Neural progenitor cell (in vitro differentiated cells): ENCODE measurements at regions not wholly inside any gene's neighbourhood (a gene's known extent, or its start where the extent isn't known, plus 50 kb on each side); places are given as distances from the start of the nearest gene placed in this dataset.
"Not testable (repeated sequence)": the region's sequence is repeated elsewhere in the genome, so short reads cannot be mapped to it uniquely, and the experiment has no call there.

Experiments used
- DNase-seq: peaks from one replicate; pipeline ENCODE4 v3.0.0-alpha.2; 2016; ENCODE audit warnings: low spot score
- H2AFZ ChIP-seq: fragments of 200-600 bp; sonication (generic); replicated peaks from 2 replicates; pipeline ENCODE4 v1.6.1; 2016; ENCODE audit warnings: antibody characterized with exemption
- H3F3A ChIP-seq: fragments of 200-600 bp; sonication (generic); 2 replicates; pipeline ENCODE4 v1.6.1; 2016; ENCODE audit warnings: antibody characterized with exemption, low read depth
- H3K27ac ChIP-seq: fragments of 200-600 bp; sonication (generic); 2 replicates; pipeline ENCODE4 v1.5.1; 2016; ENCODE audit warnings: mild to moderate bottlenecking
- H3K27me3 ChIP-seq: fragments of 200-600 bp; sonication (generic); 2 replicates; pipeline ENCODE4 v1.6.1; 2016; ENCODE audit warnings: mild to moderate bottlenecking, moderate library complexity
- H3K36me3 ChIP-seq: fragments of 200-600 bp; sonication (generic); 2 replicates; pipeline ENCODE4 v1.5.1; 2016
- H3K4me1 ChIP-seq: fragments of 200-600 bp; sonication (generic); 2 replicates; pipeline ENCODE4 v1.6.1; 2016; ENCODE audit warnings: mixed run types
- H3K4me2 ChIP-seq: fragments of 200-600 bp; sonication (generic); 2 replicates; pipeline ENCODE4 v1.6.1; 2016
- H3K4me3 ChIP-seq: fragments of 200-600 bp; sonication (generic); 2 replicates; pipeline ENCODE4 v1.5.1; 2016
- H3K79me2 ChIP-seq: fragments of 200-600 bp; sonication (generic); 2 replicates; pipeline ENCODE4 v1.6.1; 2016; ENCODE audit warnings: low read depth
- H3K9ac ChIP-seq: fragments of 200-600 bp; sonication (generic); 2 replicates; pipeline ENCODE4 v1.6.1; 2016
- H3K9me3 ChIP-seq: fragments of 200-600 bp; sonication (generic); 2 replicates; pipeline ENCODE4 v1.5.1; 2016; ENCODE audit warnings: low read depth
- H4K20me1 ChIP-seq: fragments of 200-600 bp; sonication (generic); 2 replicates; pipeline ENCODE4 v1.6.1; 2016; ENCODE audit warnings: low read depth
- H3K27ac Mint-ChIP-seq: 3 replicates; pipeline ENCODE4 v1.8.0; 2021; ENCODE audit warnings: mixed read lengths
- H3K27me3 Mint-ChIP-seq: 2 replicates; pipeline ENCODE4 v1.8.0; 2022; ENCODE audit warnings: low read depth, mild to moderate bottlenecking, inconsistent platforms, moderate library complexity, mixed read lengths; ENCODE audit not compliant: insufficient read depth
- H3K36me3 Mint-ChIP-seq: 3 replicates; pipeline ENCODE4 v1.8.0; 2021; ENCODE audit warnings: mixed read lengths
- H3K4me1 Mint-ChIP-seq: 3 replicates; pipeline ENCODE4 v1.8.0; 2021; ENCODE audit warnings: mixed read lengths
- H3K4me3 Mint-ChIP-seq: 3 replicates; pipeline ENCODE4 v1.8.0; 2021; ENCODE audit warnings: mild to moderate bottlenecking, moderate library complexity, mixed read lengths
- H3K9me3 Mint-ChIP-seq: 3 replicates; pipeline ENCODE4 v1.8.0; 2020; ENCODE audit warnings: mixed read lengths
- CTCF ChIP-seq: fragments of 200-600 bp; sonication (generic); IDR thresholded peaks from 2 replicates; pipeline ENCODE4 v1.5.1; 2017; ENCODE audit warnings: antibody characterized with exemption, mild to moderate bottlenecking
- EZH2 ChIP-seq: fragments of 200-600 bp; sonication (generic); IDR thresholded peaks from 2 replicates; pipeline ENCODE4 v1.6.1; 2017; ENCODE audit warnings: antibody characterized with exemption, mild to moderate bottlenecking, moderate library complexity
- EZH2phosphoT487 ChIP-seq: fragments of 200-600 bp; sonication (generic); IDR thresholded peaks from 2 replicates; pipeline ENCODE4 v1.6.1; 2017; ENCODE audit warnings: antibody characterized with exemption

- H4K20me1 ChIP-seq, result no peaks in the 10 kb centered on the region
- no peaks in the 10 kb centered on the region for H3K27me3 ChIP-seq
- no peak overlapping the region for H3K4me2 ChIP-seq
- no peak for DNase-seq
- no peaks in the 10 kb centered on the region for H3K36me3 Mint-ChIP-seq
- no peak overlapping the region for H3K4me3 Mint-ChIP-seq
- peaks cover 5% of the 10 kb centered on the region for H3K27me3 Mint-ChIP-seq
- TF ChIP-seq EZH2phosphoT487 (no peak), CTCF (no peak), EZH2 (no peak)
- H2AFZ ChIP-seq, result no peak overlapping the region
- no peaks in the 10 kb centered on the region for H3F3A ChIP-seq
- H3K9me3 Mint-ChIP-seq, result peaks cover 19% of the 10 kb centered on the region
- H3K4me3 ChIP-seq, result no peak overlapping the region
- no peak overlapping the region for H3K27ac ChIP-seq
- peaks cover 10% of the 10 kb centered on the region for H3K4me1 Mint-ChIP-seq
- H3K36me3 ChIP-seq, result no peaks in the 10 kb centered on the region
- no peak overlapping the region for H3K9ac ChIP-seq
- no peaks in the 10 kb centered on the region for H3K4me1 ChIP-seq
- H3K27ac Mint-ChIP-seq, result no peak overlapping the region
- no peaks in the 10 kb centered on the region for H3K79me2 ChIP-seq
- no peaks in the 10 kb centered on the region for H3K9me3 ChIP-seq
These were observed 462.9 kb upstream of the ZMIZ1 start for GRCh38 chr10:78605800-78606350.

DNA sequence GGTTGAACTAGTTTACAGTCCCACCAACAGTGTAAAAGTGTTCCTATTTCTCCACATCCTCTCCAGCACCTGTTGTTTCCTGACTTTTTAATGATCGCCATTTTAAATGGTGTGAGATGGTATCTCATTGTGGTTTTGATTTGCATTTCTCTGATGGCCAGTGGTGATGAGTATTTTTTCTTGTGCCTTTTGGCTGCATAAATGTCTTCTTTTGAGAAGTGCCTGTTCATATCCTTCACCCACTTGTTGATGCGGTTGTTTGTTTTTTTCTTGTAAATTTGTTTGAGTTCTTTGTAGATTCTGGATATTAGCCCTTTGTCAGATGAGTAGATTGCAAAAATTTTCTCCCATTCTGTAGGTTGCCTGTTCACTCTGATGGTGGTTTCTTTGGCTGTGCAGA lies 462.0 kb upstream of the ZMIZ1 start:
- DNase-seq, H4K20me1 ChIP-seq, H3K27me3 Mint-ChIP-seq, H3K9ac ChIP-seq, H3F3A ChIP-seq, H3K79me2 ChIP-seq, H3K4me2 ChIP-seq, H3K4me3 Mint-ChIP-seq, H2AFZ ChIP-seq, H3K27ac Mint-ChIP-seq, H3K27me3 ChIP-seq, H3K36me3 Mint-ChIP-seq, H3K4me1 ChIP-seq, H3K27ac ChIP-seq, H3K4me3 ChIP-seq, H3K36me3 ChIP-seq, H3K9me3 ChIP-seq: not testable (repeated sequence)
- Mint-ChIP-seq H3K4me1 (peaks cover 17% of the 10 kb centered on the region), H3K9me3 (peaks cover 19% of the 10 kb centered on the region)

DNA sequence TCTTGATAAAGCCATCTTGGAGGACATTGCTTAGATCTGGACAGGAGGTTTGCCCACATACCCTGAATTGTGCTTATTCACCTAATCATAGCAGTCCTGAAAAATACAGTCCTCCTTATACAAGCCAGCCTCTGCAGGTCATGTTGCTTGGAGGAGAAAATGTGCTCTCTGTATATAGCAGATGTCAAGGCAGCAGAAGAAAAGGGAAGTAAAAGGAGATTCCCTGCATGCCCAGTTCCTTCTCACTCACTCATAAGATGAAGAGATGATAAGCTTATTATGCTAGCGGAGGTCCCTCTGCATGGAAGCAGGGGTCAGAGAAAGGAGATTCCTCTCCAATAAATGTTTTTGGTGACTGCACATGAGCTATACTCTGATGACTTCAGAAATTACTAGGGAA lies 458.8 kb upstream of the ZMIZ1 start:
- Histone ChIP-seq H3K4me2 (no peak overlapping the region), H2AFZ (no peak overlapping the region), H3K27me3 (no peaks in the 10 kb centered on the region), H3K79me2 (no peaks in the 10 kb centered on the region), H3K36me3 (no peaks in the 10 kb centered on the region), H3K4me3 (no peak overlapping the region), H3K9ac (no peak overlapping the region), H3F3A (no peaks in the 10 kb centered on the region), H3K9me3 (no peaks in the 10 kb centered on the region), H3K4me1 (no peaks in the 10 kb centered on the region), H3K27ac (no peak overlapping the region), H4K20me1 (no peaks in the 10 kb centered on the region)
- Mint-ChIP-seq H3K4me1 (peaks cover 24% of the 10 kb centered on the region), H3K27me3 (peaks cover 2% of the 10 kb centered on the region), H3K36me3 (no peaks in the 10 kb centered on the region), H3K9me3 (peaks cover 19% of the 10 kb centered on the region), H3K4me3 (no peak overlapping the region), H3K27ac (no peak overlapping the region)
- no peak for DNase-seq
- TF ChIP-seq CTCF, result no peak

- no peak for DNase-seq
- TF ChIP-seq EZH2 (no peak), CTCF (no peak), EZH2phosphoT487 (no peak)
- H3K4me2 ChIP-seq, result no peak overlapping the region
- Mint-ChIP-seq H3K27ac (no peak overlapping the region), H3K4me1 (peaks cover 30% of the 10 kb centered on the region), H3K4me3 (no peak overlapping the region), H3K27me3 (peaks cover 8% of the 10 kb centered on the region), H3K36me3 (no peaks in the 10 kb centered on the region), H3K9me3 (peaks cover 16% of the 10 kb centered on the region)
- no peaks in the 10 kb centered on the region for H3K27me3 ChIP-seq
- H3K9ac ChIP-seq, result no peak overlapping the region
- H3K9me3 ChIP-seq, result no peaks in the 10 kb centered on the region
- H3K36me3 ChIP-seq, result no peaks in the 10 kb centered on the region
- H3K4me3 ChIP-seq, result no peak overlapping the region
- no peaks in the 10 kb centered on the region for H3F3A ChIP-seq
- H4K20me1 ChIP-seq, result no peaks in the 10 kb centered on the region
- no peak overlapping the region for H3K27ac ChIP-seq
- no peak overlapping the region for H2AFZ ChIP-seq
- no peaks in the 10 kb centered on the region for H3K4me1 ChIP-seq
- H3K79me2 ChIP-seq, result no peaks in the 10 kb centered on the region
These were observed 455.6 kb upstream of the ZMIZ1 start for GRCh38 chr10:78613132-78613531.
